Calu3 (cell line): ENCODE measurements at regions not wholly inside any gene's neighbourhood (a gene's known extent, or its start where the extent isn't known, plus 50 kb on each side); places are given as distances from the start of the nearest gene placed in this dataset.

ENCODE experiments used
- BruUV-seq: library from RNA; stranded (reverse); fragments of 400-500 nt; replicated peaks from 2 replicates; lab custom pipeline; 2021; lab: Mats Ljungman, UMichigan
- CTCF ChIA-PET: fragments of 300-600 bp; sonication (Branson Sonifier 250); formaldehyde crosslinking; loops from one replicate; lab custom pipeline; 2022; ENCODE audit warnings: antibody characterized with exemption; lab: Charles Lee
- DNase-seq: peaks from one replicate; pipeline ENCODE4 v3.0.0; 2022
- H3K27ac Mint-ChIP-seq: one replicate; pipeline ENCODE4 v1.8.0; 2022; ENCODE audit warnings: mixed read lengths; ENCODE audit not compliant: unreplicated experiment
- H3K27me3 Mint-ChIP-seq: one replicate; pipeline ENCODE4 v1.8.0; 2022; ENCODE audit warnings: mixed read lengths; ENCODE audit not compliant: unreplicated experiment
- H3K36me3 Mint-ChIP-seq: one replicate; pipeline ENCODE4 v1.8.0; 2022; ENCODE audit warnings: mild to moderate bottlenecking, moderate library complexity, mixed read lengths; ENCODE audit not compliant: insufficient read depth, unreplicated experiment
- H3K4me1 Mint-ChIP-seq: one replicate; pipeline ENCODE4 v1.8.0; 2022; ENCODE audit warnings: mild to moderate bottlenecking, low read depth, mixed read lengths; ENCODE audit not compliant: unreplicated experiment
- H3K4me3 Mint-ChIP-seq: one replicate; pipeline ENCODE4 v1.8.0; 2022; ENCODE audit warnings: mild to moderate bottlenecking, low read depth, moderate library complexity, mixed read lengths; ENCODE audit not compliant: unreplicated experiment
- H3K9me3 Mint-ChIP-seq: one replicate; pipeline ENCODE4 v1.8.0; 2022; ENCODE audit warnings: low read depth, mixed read lengths; ENCODE audit not compliant: unreplicated experiment
- intact Hi-C: fragments of 100-400 bp; cut with micrococcal nuclease; formaldehyde crosslinking; loops from one replicate; pipeline ENCODE4 v1.10.0; 2022; ENCODE audit not compliant: unreplicated experiment
- TF ChIP-seq, protein P1 (sequence below): fragments of 200-600 bp; IDR thresholded peaks from one replicate; pipeline ENCODE4 v1.8.0; 2022; ENCODE audit warnings: antibody characterized with exemption; ENCODE audit not compliant: unreplicated experiment

DNA sequence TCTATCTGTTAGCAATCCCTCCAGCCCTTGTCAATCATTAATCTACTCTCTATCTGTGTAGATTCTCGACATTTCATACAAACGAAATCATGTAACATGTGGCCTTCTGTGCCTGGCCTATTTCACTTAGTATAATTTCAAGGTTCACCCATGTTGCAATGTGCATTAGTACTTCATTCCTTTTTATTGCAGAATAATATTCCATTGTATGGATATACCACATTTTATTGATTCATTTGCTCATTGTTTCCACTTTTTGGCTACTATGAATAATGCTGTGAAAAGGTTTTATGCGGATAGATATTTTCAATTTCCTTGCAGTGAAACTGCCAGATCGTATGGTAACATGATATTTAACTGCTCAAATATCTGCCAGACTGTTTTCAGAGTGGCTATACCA is 100.1 kb downstream of the MIAT start:
- no peaks in the 10 kb centered on the region for H3K9me3 Mint-ChIP-seq
- TF ChIP-seq, protein P1, sequence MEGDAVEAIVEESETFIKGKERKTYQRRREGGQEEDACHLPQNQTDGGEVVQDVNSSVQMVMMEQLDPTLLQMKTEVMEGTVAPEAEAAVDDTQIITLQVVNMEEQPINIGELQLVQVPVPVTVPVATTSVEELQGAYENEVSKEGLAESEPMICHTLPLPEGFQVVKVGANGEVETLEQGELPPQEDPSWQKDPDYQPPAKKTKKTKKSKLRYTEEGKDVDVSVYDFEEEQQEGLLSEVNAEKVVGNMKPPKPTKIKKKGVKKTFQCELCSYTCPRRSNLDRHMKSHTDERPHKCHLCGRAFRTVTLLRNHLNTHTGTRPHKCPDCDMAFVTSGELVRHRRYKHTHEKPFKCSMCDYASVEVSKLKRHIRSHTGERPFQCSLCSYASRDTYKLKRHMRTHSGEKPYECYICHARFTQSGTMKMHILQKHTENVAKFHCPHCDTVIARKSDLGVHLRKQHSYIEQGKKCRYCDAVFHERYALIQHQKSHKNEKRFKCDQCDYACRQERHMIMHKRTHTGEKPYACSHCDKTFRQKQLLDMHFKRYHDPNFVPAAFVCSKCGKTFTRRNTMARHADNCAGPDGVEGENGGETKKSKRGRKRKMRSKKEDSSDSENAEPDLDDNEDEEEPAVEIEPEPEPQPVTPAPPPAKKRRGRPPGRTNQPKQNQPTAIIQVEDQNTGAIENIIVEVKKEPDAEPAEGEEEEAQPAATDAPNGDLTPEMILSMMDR: no peak
- intact Hi-C loops: loop anchor here (2.0 kb wide), 2 partner anchors 571 to 1045 kb away; no protein-coding TSS in a partner anchor
- DNase-seq: no peak
- CTCF ChIA-PET: no interaction called here
- BruUV-seq: no TSS peak
- H3K27ac Mint-ChIP-seq: no peak overlapping the region
- no peaks in the 10 kb centered on the region for H3K4me1 Mint-ChIP-seq
- no peaks in the 10 kb centered on the region for H3K36me3 Mint-ChIP-seq
- no peak overlapping the region for H3K4me3 Mint-ChIP-seq
- H3K27me3 Mint-ChIP-seq: no peaks in the 10 kb centered on the region

DNA sequence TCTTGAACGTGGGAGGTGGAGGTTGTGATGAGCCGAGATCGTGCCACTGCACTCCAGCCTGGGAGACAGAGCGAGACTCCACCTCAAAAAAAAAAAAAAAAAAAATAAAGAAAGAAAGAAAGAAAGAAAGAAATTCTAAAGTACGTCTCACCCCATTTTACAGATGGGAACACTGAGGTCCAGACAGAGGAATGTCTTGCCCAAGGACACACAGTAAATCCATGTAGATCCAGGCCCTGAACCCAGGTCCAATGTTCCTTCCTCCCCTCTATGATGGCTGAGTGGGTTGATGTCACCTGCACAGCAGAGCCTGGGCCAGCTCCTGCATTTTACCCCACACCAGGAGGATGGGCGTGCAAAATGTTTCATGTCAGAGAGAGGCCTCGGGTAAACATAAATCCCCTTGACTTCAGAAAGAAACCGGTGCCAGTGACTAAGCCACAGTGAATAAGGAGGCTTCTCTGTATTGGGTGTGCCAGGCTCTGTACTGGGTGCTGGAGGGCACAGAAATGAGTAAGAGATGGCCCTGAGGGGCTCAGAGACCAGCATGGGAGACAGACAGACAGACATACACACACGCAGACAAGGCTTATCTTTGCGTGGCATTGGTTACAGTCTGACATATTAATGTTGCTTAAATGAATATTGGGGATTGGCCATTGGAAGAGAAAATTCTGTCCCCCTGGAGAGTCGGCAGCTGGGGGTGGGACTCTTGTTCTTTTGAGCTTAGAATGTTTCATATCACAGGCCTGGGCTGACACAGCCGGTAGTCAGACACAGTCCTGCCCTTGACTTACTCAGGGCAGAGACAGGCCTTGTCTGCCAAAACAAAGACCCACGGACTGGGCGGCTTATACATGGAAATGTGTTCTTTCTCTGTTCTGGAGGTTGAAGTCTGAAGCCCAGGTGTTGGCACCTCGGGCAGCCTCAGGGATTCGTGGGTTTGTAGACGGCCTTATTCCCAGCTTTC is 105.4 kb downstream of the MIAT start:
- CTCF ChIA-PET: interaction anchor here (0.7 kb wide), 1 partner anchor 107 kb away, joined by 4 read pairs; no protein-coding TSS in a partner anchor
- no TSS peak for BruUV-seq

DNA sequence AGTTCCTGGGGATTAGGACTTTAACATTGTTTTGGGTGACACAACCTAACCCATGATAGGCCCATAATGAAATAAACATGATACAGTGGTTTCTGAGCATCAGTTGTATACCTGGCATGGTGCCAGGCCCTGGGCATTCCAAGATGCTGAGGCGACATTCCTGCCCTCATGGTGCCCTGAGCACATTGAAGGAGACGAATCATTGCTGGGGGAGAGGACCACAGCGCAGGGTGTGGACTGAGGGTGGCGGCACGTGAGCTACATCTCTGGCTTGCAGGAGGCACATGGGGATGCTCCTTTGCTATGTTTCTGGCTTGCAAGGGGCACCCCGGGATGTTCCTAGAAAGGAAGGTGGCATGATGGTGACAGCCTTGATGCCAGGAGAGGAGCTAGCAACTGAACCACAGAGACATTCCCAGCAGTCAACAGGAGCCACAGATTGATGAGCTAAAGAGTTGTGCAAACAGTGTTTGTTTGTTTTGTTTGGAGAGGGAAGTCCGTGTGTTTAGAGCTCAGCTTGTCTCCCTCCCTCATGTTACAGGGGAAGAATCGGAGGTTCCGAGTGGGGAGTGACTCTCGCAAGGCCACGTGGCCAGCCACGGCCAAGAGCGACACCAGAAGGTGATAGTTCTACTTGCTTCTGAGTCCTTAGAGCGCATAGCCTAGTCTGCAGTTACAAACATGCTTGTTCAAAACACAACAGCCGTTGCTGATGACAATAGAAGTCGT is 106.4 kb downstream of the MIAT start:
- H3K27me3 Mint-ChIP-seq: no peaks in the 10 kb centered on the region
- H3K27ac Mint-ChIP-seq: no peak overlapping the region
- H3K36me3 Mint-ChIP-seq: no peaks in the 10 kb centered on the region
- TF ChIP-seq, protein P1: no peak
- peak; percentile 26 for DNase-seq
- CTCF ChIA-PET: interaction anchor here (0.7 kb wide), 1 partner anchor 206 kb away, joined by 3 read pairs; no protein-coding TSS in a partner anchor
- BruUV-seq: no TSS peak
- H3K4me1 Mint-ChIP-seq: peaks cover 6% of the 10 kb centered on the region
- intact Hi-C loops: no loop called here
- H3K4me3 Mint-ChIP-seq: no peak overlapping the region
- H3K9me3 Mint-ChIP-seq: no peaks in the 10 kb centered on the region

More for the DNA sequence above, 105.4 kb downstream of the MIAT start:
- intact Hi-C loops: no loop called here
- no peak for DNase-seq
- Mint-ChIP-seq H3K36me3 (no peaks in the 10 kb centered on the region), H3K4me3 (no peak overlapping the region), H3K4me1 (peaks cover 6% of the 10 kb centered on the region), H3K27me3 (no peaks in the 10 kb centered on the region), H3K9me3 (no peaks in the 10 kb centered on the region), H3K27ac (no peak overlapping the region)
- TF ChIP-seq, protein P1: no peak

DNA sequence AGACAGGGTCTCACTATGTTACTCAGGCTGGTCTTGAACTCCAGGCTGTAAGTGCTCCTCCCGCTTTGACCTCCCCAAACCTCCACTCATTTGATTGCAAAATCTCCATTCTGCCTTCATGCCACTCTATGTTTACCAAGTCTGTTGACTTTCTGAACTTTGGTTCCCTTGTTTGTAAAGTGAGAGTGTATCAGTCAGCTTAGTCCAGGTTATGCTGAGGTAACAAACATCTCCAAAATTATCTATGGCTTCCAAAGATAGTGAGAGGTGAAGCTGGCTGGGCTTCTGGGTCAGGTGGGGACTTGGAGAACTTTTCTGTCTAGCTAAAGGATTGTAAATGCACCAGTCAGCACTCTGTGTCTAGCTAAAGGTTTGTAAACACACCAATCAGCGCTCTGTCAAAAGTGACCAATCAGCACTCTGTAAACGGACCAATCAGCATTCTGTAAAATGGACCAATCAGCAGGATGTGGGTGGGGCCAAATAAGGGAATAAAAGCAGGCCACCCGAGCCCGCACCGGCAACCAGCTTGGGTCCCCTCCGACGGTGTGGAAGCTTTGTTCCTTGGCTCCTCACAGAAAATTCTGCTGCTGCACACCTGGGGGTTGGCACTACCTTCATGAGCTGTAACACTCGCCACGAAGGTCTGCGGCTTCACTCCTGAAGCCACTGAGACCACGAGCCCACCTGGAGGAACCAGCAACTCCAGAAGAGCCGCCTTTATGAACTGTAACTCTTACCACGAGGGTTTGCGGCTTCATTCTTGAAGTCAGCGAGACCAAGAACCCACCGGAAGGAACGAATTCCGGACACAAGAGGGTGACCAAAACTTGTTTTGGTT is 109.3 kb downstream of the MIAT start:
- peaks cover 6% of the 10 kb centered on the region for H3K4me1 Mint-ChIP-seq
- TF ChIP-seq, protein P1: no peak
- H3K4me3 Mint-ChIP-seq: no peak overlapping the region
- intact Hi-C loops: no loop called here
- no peaks in the 10 kb centered on the region for H3K9me3 Mint-ChIP-seq
- H3K27me3 Mint-ChIP-seq: no peaks in the 10 kb centered on the region
- DNase-seq: no peak
- H3K27ac Mint-ChIP-seq: no peak overlapping the region
- H3K36me3 Mint-ChIP-seq: no peaks in the 10 kb centered on the region
- BruUV-seq: no TSS peak
- CTCF ChIA-PET: no interaction called here
